GM21529 (cell line): ENCODE measurements at regions not wholly inside any gene's neighbourhood (a gene's known extent, or its start where the extent isn't known, plus 50 kb on each side); places are given as distances from the start of the nearest gene placed in this dataset.

ENCODE experiments used
- ATAC-seq: cut with Tn5 transposase; IDR thresholded peaks from one replicate; pipeline ENCODE4 v1.9.1; 2021; ENCODE audit not compliant: unreplicated experiment

DNA sequence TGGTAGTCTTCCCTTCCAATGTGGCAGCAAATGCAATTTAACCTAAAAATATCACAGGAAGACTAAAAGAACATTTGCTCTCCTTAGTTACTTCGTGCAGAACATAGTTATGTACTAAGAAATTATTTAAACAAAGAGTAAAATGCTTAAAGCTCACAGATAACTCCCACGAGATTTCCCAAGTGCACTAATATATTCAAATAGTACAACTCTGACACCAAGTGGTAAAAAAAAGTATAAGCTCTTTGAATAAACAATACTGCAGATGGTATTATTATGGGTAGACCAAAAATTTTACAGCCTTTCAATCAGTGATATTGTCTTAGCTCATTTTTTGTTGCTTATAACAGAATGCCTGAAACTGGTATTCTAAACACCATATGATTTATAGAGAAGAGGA is 52.8 kb upstream of the FILIP1 start:
- no peak for ATAC-seq

GRCh38 chr6:75550544-75551167 is 51.0 kb upstream of the SENP6 start:
- ATAC-seq, result peak; percentile 55

DNA sequence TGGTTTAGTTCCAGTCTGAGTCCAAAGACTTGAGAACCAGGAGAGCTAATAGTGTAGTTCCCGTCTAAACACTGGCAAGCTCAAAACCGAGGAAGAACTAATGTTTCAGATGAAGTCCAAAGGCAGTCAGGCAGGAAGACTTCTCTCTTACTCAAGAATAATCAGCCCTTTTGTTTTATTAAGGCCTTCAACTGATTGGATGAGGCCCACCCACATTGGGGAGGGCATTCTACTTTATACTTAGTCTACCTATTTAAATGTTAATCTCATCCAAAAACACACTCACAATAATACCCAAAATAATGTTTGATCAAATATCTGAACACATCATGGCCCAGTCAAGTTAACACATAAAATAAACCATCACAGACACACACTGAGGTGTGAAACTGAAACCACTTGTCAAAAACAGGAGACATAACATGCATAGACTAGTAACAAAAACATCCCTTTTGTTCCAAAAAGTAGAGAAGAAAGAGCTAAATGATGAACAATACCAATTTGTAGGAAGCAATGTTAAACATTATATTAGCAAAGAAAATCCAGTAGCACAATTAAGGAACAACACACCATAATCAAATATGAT is 50.2 kb upstream of the SENP6 start:
- no peak for ATAC-seq
